Stimulated activated CD8-positive, alpha-beta memory T cell treated with anti-CD3 and anti-CD28 coated beads, Interleukin-15, amount 100 ng/mL, for 4 hours (primary cell): ENCODE measurements at regions not wholly inside any gene's neighbourhood (a gene's known extent, or its start where the extent isn't known, plus 50 kb on each side); places are given as distances from the start of the nearest gene placed in this dataset.

Experiments used
- DNase-seq, 2 donors: peaks; one replicate each; pipeline ENCODE4 v3.0.0-alpha.2; 2020; ENCODE audit warnings: low read depth in 2 of 2

DNA sequence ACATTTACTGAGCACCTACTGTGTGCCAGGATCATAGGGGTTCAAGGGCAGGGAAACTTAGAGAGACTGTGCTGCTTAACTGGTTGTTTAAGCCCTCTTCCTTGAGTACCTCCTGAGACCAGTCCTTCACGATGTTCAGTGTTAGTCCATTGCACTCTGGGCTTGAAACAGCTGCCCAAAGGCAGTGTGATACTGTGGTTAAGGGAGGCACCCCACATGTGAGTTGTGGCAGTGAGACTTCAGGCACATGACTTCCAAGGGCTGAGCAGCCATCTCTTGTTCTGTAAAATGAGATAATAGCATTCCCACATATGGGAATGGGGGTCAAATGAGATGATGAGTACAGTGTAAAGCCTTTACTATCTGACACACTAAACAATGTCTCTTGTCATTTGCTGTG is 75.1 kb downstream of the LINGO1 start:
- DNase-seq = no peak

DNA sequence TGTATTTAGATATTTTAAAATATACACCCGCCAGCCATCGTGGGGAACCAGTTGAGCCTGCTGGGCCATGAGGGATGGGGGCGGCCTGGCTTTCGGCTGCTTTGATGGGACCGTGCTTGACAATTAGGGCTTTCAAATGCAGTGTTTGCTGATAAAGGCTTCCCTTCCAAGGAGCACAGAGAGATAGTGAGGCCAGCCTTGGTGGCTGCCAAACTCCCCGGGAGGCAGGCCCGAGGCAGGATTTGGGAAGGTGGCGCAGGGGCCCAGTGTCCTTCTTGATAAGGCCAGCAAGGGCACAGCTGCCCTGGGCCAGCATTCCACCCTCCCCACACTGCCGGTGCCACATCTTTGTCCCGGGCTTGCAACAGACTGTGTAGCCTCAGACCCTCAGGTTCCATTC is 75.6 kb downstream of the LINGO1 start:
- DNase-seq = no peak

DNA sequence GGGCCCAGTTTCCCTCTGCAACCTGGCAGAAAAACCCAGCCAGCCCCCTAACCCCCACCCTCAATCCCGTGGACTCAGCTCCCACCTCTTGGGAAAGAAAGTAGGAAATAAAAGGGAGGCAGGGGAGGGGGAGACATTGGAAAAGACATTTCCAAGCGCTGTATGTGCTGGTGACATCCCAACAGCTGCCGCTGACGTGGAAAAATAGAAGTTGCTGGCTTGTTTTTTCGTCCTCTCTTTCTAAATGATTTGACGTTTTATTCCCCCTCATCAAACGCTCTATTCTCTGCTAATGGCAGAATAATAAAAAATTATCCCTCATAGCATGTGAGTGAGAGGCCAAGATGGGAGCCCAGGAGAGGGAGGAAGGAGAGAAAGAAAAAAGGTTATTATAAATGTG is 76.1 kb downstream of the LINGO1 start:
- DNase-seq = no peak

DNA sequence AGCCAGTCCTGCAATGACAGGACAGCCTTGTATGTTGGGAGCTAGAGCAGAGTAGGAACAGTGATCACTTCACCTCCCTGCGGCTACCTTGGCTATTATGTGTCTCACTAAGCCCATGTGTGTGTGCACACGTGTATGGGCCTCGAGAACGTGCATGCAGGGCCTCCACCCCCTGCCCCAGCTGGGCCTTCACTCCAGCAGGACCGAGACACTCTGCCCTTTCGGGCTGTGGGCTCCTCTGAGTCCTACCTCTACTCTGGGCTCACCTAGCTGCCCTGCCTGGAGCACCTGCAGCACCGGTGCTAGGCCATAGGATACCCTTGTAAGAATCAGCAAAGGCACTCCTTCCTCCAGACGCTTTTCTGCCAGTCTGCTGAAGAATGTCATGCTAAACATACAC is 77.5 kb downstream of the LINGO1 start:
- DNase-seq = no peak

DNA sequence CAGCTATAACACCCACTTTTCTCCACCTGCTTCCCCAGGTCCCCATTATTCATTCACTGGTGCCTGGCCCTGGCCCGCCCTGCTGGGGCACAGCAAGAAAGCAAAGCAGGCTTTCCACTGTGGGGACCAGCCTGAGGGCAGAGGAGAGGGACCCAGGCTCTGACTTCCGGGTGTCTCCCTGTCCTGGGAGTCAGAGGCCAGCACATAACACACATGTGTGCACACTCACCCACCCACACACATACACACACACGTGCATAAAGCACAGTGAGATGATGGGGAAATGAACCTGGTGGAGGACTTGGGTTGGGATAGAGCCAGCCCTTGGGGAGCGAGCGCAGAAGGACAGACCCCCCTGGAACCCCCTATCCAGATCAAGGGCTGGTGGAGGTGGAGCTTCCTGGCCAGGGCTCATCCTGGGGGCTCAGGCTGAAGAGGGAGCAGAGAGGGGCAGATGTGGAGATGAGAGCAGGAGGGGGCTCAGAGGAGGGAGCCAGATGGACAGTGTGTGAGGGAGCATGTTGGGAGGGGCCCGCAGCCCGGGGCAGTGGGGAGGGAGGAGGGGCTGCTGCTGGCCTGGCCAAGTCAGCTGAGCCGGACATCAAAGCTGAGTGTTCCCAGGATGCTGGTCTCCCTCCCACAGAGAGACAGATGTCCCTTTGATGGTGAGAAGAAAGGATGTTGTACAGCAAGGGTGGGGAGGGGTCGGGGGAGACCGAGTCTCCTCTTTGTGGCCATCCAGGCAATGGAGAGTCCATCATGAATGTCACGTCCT is 78.2 kb downstream of the LINGO1 start:
- no peak for DNase-seq

DNA sequence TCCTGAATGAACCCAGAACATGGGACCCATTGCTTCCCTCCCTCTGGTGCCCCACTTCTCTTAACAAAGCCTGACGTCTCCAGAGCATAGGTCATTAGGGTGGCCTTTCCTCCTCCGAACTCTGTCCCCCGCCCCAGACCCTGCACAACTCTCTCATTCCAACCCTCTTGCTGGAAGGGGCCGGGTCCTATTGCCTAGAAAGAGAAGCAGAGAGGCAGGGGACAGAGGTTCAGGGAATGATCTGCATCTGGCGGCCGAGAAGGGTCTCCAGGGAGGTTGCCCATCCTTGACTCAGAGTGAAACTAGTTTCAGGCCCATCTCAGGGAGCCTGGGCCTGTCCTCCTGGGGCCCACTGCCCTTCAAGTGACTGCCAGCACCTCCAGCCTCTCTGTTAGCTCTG is 79.0 kb downstream of the LINGO1 start:
- no peak for DNase-seq

DNA sequence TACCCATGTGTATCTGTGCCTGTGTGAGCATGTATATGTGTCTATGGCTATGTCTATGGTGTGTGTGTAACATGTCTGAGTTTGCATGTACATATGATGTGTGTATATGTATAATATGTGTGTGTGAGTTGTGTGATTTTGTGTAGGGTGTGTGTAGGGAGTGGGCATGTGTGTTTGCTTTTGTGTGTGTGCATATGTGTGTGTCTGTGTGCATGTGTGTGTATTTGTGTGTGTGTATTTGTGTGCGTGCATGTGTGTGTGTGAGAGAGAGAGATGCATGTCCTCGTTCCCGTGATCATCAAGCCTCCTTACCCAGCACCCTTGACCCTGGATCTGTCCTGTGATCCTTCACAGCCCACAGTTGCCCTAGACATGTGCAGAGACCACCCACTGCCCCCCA is 79.5 kb downstream of the LINGO1 start:
- no peak for DNase-seq

DNA sequence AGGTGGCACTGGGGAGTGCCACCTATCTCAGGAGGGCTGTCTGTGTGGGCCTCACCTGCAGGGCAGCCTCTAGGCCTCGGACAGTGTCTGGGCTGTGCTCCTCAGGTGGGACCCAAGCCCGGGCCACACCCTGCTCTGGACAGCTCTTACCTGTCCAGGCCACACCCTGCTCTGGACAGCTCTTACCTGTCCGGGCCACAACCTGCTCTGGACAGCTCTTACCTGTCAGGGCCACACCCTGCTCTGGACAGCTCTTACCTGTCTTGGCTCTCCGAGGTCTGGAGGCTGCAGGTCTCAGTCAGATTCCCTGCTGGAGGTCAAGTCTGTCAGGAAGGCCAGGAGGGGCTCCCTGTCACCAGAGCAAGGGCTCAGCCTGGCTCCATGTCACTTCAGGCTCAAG is 80.6 kb downstream of the LINGO1 start:
- DNase-seq = no peak

DNA sequence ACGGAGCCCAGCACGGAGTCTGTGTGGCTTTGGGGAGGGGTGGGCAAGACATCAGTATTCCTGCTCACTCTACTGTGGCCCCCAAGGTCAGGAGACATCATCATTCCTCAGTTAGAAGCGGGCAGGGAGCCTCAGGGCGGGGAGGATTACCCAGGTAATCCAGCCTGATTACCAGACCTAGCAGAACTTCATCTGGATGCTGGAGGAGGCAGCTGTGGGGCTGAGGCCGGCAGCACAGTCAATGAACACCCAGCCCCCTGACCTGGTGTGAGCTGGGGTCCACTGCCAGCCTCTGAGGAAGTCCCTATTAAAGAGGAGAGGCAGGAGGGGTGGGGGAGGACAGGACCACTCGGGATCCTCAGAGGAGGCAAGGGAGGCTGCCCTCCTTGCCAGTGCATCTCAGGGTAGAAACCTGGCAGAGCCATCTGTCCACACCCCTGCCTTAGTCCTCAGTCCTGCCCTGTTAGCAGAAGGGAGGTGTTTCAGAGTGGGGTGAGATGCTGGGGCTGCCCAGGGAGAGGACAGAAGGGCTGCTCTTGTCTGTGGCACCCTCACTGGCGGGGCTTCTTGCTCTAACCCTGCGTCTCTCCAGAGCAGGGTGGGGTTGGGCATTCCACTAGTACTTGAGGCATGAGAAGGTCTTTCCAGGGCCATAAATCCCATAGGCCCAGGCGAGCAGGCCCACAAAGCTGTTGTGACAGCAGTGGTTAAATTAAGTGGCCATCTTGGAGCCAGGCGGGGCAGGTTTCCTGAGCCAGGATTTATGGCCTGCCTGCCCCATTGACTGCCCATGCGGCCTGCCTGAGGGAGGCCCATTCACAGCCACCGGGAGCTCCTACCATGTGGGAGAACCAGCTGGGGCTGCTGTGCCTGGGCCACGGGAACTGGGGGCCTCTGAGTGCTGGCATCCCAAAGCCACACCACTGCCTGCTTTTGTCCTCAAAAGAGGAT is 82.1 kb downstream of the LINGO1 start:
- DNase-seq = no peak

DNA sequence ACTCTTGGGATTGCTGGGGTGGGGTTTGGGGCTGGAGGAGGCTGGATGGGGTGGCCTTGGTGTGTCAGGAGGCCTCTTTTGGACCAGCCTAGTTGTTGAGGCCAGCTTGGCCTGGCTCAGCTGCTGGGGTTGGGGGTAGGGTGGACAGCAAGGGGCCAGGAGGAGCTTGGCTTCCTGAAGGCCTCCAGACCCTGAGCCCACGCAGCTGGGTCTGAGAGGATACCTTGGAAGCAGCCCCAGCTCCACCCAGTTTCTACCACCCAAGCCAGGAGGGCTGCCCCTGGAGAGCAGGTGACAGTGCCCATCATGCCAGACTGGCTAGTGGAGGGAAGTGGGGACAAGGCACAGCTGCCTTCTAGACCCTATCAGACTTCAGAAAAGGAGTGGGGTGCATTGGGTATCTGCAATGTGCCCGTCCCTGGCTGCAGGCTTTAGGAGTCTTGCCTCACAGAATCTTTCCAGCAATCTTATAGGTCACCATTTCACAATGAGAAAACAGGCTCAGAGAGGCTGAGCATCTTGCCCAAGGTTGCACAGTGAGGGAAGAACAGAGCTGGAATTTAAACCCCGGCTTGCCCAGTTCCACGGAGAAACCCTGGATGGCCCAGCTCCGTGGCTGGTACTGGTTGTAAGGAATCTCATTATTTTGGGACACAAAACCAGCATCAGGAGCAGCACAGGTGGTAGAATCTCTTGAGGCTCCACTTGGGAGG is 83.0 kb downstream of the LINGO1 start:
- DNase-seq = no peak

DNA sequence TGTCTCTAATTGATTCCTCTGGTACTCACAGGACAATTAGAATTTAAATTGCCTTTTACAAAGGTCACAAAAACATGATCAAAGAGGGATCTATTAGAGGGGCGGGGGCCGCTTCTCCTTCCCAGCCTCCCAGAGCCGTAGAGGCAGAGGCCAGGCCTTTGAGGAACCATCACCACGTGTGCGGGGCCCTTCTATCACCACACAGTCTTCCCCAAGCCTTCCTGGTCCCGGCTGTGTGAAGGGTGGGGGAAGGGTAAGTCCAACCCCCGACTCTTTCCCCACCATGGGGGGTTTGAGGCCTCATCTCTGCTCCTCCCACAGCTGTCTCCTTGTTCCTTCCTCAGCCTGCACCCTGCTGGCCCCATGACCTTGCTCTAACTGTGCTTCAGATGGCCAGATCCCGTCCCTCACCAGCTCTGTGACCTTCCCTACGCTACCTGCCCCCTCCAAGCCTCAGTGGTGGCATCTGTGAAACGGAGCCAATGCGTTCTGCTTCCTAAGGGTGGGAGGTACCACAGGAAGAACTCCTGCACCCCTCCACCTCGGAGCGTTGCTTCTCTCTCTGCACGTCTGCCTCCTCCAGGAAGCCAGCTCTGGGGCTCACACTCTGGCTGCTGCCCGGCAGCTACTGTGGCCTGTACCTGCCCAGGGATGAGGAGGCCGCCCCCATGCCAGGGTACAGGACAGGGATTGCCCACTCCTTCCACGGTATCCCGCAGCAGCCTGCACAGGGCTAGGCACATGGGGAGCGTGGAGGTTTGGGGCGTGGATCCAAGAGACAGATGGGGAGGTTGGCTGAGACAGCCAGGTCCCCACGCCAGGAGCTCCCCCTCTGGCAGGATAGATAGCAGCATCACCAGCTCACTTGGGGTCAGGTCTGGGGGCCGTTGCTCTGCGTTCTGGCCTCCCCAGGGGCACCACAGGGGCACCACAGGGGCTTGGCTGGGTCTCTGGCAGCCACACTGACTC is 83.8 kb downstream of the LINGO1 start:
- no peak for DNase-seq

DNA sequence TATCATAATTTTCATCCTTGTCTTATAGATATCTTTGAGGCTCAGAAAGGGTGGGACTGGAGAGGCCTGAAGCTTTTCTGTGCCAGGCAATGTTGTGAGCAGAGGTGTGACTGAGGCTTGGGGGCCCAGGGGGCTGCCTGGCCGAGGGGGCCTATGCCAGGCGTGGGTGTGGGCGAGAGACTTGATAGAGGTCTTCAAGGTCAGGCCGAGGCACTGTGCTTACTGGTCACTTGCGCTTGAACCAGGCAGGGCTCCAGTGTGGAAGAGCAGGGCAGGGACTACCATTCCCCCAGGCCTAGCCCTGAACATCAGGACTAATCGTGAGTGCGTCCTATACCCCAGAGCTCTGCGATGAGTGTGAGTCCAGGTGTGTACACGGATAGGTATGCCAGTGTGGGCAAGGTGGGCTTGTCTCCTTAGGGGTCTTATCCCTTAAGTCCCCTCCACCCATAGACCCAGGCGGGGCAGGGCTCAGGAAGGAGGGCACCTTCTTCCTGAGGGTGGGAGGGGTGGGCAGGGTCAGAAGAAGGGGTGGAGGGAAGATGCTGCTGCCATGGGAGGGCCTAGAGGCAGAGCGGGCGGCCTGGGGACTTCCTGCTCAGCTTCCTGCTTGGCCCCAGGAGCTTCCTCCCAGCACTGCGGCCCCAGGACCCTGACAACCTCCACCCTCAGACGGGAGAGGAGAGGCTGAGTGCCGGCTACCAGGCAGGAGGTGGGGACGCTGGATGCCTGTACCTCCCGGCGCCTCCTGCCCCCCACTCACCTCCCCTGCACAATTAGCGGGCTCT is 84.7 kb downstream of the LINGO1 start:
- no peak for DNase-seq

DNA sequence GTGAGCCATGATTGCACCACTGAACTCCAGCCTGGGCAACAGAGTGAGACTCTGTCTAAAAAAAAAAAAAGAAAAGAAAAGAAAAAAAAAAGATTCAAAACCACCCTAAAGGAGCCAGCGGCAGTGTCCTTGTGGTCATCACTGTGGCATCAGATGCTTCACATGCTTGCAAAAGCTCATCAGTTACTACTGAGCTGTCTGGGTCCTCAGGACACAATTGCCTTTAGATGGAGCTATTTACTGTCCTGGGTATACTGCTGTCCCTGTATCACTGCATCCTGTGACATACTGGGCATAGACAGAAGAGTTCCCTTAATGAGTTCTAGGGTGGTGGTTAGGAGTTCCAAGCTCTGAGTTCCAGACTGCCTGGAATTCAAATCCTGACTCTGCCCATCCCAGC is 85.8 kb downstream of the LINGO1 start:
- no peak for DNase-seq

DNA sequence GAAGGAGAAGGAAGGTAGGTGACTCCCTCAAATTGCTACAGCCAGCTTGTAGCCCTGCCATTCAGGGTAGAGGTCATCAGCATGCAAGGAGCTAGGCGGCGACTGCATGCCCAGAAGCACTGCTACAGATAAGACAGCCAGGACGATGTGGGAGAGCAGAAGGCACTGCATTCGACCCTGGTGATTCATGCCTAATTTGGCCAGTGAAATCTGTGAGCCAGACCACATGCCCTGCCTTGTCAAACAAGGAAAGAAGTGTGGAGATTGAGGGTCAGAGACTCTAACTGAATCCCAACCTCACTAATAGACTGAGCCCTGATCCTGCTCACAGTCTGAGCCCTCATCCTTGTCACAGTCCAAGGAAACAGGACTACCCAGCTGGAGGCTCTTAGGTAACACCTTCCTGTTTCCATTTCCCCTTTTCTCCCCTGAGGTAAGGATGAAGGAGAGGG is 86.6 kb downstream of the LINGO1 start:
- no peak for DNase-seq

DNA sequence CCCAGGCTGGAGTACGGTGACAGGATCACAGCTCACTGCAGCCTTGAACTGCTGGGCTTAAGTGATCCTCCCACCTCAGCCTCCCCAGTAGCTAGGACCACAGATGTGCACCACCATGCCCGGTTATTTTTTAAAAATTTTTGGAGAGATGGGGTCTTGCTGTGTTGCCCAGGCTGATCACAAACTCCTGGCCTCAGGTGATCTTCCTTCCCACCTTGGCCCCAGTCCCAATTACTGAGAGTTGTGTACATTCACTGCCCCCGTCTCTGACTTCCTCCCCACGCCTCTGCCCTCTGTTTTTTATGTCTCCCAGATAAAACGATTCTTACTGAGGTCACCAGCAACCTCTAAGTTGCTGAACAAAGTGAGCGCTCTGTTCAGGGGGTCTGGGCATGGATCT is 87.7 kb downstream of the LINGO1 start:
- DNase-seq = no peak

DNA sequence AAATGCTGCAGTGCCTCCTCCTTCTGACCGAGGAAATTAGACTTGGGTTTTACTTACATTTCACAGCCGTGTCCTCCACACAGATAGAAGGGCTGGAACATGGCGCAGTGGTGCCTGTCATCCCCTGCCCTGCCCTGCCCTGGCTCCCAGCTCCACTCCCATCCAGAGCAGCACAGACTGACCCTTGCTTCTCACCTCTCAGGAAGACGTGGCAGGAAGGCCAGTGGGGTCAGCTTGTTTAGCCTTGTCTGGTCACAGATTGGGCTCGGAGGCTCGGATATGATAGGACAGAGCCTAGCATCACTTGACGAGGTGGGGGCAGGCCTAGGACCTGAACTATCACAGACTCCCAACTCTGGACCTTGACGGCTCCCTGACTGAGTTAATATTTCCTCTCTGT is 88.5 kb downstream of the LINGO1 start:
- DNase-seq = no peak

DNA sequence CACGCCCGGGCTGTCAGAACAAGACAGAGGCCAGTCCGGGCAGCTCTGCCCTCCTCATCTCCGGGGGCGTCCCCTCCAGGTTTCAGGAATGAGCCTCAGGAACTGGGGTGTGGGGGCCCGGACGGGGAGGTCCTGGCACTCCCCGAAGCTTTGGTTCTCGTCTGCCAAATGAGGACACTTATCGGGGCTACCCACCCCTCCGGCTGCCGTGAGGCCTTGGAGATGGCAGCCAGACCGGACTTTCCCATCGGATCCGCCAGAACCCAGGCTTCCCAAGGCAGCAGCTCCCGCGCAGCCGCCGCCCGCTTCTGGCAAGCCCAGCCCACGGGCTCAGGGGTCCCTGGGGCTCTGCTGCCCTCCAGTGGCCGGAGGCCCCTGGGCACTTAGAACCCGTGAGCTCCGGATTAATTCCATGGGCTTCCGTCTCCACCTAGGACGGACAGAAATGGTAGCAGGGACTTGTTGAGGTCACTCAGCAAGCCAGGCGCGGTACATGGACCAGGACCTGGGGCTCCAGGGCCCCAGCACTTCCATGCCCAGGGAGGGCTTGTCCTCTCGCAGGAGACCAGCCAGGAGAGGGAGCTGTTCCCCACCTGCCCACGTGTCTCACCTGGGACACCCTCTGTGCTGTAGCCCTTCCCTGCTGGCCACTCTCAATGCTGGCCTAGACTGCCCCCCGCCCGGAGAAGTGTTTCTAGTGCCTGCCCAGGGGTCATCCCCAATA is 89.4 kb downstream of the LINGO1 start:
- peak; percentile 37 to 44 for DNase-seq

DNA sequence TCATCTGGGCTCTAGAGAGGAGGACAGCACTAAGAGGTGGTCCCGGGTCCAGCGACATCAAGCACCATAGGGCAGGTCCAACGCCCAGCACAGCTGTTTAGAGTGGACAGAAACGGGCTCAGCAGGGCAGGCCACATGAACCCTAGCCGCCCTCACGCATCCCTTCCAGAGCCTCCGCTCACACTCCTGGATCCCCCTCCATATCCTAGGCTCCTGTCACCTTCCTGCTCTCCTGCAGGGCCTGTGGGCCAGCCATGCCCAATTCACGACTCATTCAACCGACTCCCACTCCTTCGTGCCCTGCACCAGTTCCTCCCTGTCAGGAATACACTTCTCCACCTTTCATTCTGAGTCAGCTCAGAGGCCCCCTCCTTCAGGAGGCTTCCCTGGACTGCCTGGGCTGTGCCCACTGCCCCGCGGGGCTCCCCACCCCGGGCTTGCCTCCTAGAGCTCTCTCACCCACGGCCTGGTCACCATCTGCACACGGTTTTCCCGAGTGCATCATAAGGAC is 90.2 kb downstream of the LINGO1 start:
- no peak for DNase-seq

DNA sequence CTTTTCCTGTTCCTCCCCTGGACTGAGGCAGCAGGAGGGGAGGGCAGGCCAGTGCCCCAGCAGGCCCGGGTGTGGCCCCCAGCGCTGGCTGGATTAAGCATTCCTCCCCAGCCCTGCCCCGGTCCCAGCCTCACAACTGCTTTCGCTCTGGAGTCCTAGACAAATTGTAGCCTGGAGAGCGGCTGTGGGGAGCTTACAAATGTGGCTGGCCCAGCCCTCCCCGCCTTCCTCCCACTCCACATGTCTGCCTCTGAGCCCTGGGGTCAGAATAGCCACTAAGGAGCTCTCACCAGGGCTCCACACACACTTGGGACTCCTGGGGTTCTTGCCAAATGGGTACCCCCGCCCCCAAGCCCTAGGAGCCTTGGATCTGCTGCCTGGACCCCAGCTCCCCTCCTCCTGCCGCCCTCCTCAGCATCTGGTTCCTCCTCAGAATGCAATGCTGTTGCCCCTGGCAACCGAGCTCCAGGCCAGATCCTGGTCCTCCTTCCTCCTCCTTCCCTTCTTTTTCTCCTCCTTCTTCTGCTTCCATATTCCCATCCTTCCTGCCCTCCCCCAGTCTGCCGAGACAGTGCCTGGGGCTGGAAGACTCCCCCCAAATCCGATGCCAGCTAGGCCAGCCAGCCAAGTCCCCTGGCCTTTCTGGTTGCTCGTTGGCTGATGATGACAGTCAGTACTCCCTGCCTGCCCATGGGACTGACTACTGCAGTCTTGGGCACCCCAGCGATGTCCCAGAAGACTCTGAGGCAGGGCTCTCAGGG is 91.1 kb downstream of the LINGO1 start:
- DNase-seq = no peak
